Umbilical cord (tissue), 1 donor: ENCODE measurements at regions not wholly inside any gene's neighbourhood (a gene's known extent, or its start where the extent isn't known, plus 50 kb on each side); places are given as distances from the start of the nearest gene placed in this dataset.
A peak's percentile ranks its signal among the peaks of the same experiment; 100 is the strongest.

Experiments
- DNase-seq: peaks from one replicate; pipeline ENCODE4 v3.0.0-alpha.2; 2015; ENCODE audit warnings: low spot score

DNA sequence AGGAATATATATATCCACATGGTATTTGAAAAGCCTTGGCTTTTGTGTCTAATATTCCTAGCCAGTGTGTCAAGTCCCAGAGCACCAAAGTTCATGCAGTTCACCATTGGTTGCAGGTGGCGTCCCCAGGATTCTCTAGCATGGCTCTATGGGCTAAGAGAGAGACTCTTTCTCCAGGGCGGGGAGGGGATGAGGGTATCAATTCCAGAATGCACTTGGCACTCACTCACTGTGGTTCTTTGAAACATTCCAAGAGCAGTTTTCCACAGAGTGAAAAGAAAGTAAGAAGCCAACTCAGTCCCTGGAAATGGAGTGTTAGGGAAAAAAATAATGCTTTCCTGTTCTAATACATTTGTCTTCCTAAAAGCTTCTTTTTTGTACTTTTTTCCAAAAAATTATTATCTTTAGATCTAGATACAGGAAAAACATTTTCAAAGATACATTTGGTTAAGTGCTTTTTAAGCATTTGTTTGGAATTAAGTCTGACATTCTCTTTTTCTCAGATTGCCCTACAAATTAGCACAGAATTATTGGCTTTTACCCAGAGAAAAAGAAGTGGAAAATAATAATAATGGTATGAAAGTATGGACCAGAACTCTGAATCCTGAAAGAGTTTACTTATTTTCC, 239.9 kb downstream of the PAX3 start:
- no peak for DNase-seq

DNA sequence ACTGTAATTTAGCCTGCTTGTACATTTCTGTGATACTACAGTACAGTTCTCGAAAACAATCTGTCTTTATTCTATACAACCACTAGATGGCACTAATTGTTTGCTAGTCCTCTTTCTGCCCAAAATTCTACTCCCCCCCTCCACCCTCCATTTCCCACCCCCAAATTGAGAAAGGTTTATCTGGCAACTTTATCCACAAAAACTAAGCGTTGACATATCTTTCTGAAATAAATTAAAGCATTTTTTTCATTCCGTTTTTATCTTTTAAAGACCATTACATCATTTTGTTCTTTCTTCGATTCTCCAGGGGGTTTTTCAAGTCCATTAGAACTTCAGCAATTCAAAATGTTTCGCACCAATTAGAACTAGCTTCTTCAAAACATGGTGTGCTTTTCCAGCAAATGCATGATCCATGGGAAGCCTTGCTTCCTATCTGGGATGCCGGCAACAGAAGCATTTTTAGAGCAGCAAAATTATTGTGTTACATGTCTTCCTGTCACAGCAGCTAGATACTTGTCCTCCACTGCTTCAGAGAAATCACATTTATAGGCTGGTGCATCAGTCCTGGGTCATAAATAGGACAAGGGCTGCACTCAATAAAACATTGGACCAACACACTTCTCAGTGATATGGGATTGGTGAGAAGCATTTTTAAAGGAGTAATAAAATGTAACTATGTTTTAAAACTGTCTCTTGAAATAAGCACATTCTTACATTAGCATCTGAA, 241.3 kb downstream of the PAX3 start:
- DNase-seq, result no peak

DNA sequence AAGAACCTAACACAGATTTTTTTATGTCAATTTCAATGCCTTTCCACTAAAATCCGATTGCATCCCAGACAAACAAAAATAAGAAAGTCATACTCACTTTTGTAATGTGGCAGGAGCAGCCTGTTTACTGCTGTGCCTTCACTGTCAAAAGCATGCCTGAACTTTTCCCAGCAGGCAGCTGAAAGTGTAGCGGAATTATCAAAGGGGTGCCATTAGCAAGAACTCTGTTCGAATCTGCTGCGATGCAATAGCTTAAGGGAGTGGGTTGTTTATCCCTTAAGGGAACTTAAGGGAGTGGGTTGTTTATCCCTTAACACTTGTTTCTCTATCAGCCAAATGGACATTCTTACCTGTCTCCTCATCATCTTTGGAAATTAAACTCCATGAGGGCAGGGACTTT, 243.5 kb downstream of the PAX3 start:
- DNase-seq, result no peak

DNA sequence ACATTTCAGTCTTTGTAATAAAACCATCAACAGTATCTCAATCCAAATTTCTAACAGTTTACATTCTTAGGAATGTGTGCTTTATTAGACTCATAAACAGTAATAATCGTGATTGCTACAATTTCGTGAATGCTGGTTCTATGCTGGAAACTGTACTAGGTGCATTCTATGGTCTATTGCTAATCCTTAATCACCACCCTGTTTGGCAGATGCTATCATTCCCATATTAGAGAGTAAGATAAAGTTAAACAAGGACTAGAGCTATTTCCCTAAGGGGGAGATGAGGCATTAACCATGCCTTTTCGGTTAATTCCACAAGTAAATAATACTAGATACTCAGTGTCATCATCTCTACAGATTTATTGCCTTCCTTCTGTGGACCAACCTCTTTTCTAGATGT, 244.0 kb downstream of the PAX3 start:
- no peak for DNase-seq

DNA sequence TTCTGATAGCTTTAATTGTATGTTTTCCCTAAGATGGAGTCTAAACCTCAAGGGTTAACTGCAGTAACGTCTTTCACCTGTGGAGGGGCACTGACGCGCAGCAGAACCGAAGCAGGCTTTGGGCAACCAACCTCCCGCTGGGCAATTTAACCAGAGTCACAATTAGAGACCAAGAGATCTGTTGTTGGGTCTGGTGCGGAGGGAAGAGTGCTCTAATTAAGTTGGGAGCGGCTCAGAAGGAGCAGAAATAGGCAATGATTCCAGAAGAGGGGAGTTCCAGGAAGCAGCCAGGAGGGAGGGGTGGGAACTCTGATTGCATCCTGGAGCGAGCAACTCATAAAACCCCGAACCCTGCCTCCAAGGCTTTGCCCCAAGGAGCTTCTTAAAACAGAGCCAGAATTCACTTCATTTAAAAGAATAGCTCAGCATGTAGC, 245.8 kb downstream of the PAX3 start:
- no peak for DNase-seq

DNA sequence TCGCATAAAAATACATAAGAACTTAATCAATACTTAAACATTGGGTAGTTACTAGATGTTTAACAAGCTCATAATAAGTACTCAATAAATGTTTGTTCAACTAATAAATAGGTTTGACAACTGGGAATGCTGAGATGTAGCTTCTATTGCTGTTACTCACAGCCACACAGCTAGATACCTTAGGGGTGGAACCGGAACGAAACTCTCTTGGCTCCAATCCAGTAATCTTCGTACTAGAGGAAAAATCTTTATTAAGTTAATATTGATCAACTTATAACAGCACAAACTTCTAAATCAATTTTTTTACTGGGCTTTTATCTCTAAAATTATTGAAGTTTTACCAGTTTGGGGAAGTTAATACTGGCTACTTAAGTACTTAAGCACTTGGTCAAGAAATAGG, 247.8 kb downstream of the PAX3 start:
- DNase-seq, result no peak

DNA sequence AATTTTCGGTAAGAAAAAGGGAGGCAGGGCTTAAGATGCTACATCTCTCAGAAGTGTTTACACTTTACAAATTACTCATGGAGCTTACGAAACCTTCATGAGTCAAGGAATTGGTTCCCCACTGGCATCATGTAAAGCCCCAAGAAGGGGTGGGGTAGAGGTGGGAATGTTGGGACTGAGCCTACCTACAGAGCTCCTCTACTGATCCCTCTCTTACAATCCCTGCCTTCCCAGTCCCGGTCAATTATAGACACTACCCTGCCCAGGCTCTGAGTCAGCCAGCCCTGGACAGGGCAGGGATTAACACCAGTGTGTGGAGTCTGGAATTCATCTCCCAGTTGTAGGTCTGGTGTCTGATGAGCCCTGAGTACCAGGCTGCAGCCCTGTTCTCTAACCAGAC, 248.9 kb downstream of the PAX3 start:
- no peak for DNase-seq

DNA sequence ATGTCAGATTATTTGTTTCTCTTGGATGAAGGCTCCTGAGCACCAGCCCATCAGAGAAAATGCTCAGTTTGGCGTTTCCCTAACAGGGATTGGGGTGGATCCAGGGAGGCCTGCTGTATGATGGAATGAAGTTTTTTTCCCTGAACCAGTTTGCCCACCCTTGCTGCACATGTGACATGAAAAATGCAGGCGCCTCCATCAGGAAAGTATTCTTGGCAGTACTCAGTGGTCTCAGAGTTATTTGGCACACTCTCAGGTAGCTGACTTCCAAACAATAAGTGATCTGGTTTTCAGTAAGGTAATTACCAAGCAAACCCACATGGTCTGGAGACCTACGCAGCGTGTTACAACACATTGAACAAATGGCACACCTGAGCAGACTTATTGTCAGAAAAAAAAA, 254.9 kb downstream of the PAX3 start:
- no peak for DNase-seq

DNA sequence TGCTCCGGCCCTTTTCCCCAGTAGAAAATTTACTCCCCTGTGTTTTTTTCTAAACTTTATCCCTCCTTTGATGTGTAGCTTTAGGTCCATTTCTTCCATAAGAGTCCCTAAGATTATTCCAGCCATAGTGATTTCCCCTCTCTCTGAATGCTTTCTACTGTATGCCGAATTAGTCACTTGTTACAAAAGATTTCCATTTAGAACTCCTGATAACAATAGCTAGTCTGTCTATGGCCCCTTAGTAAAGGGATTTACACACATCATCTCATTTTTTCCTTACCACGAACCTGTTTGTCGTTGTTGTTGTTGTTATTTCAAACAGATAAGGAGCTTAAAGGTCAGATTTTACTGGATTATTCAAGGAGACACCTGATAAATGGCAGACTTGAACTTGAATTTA, 256.1 kb downstream of the PAX3 start:
- DNase-seq, result no peak

DNA sequence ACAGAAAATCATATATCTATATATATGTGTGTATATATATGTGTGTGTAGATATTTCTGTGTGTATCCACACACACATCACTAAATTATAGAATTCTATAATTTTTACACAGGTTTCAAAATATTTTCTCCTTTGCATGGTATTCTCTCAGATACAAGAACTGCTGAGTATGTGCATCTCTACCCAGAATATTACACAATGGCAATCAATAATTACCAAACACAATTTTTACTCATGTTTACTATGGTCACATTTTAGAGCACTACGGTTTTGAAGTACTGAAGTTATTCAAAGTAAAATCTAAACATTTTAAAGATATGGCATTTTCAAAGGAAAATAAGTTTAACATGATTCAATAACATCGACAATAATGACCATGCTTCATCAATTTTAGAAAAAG, 258.5 kb downstream of the PAX3 start:
- no peak for DNase-seq

DNA sequence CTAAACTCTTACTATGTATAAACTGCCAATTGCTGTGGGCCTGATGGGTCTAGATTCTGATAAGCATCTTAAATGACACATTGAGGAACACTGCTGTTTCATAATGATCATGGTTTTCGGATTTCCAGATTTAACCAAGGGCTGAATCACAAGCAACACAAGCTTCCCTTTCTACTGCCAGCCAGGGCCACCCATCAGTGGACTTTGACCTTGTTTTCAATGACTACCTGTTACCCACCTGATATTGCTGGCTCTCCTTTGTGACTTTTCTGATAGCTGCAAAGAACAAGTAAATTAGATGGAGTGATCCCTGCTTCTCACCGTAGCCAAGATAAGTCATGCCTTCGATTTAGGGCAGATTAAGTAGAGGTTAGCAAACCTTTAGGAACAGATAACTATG, 259.0 kb downstream of the PAX3 start:
- DNase-seq, result no peak

DNA sequence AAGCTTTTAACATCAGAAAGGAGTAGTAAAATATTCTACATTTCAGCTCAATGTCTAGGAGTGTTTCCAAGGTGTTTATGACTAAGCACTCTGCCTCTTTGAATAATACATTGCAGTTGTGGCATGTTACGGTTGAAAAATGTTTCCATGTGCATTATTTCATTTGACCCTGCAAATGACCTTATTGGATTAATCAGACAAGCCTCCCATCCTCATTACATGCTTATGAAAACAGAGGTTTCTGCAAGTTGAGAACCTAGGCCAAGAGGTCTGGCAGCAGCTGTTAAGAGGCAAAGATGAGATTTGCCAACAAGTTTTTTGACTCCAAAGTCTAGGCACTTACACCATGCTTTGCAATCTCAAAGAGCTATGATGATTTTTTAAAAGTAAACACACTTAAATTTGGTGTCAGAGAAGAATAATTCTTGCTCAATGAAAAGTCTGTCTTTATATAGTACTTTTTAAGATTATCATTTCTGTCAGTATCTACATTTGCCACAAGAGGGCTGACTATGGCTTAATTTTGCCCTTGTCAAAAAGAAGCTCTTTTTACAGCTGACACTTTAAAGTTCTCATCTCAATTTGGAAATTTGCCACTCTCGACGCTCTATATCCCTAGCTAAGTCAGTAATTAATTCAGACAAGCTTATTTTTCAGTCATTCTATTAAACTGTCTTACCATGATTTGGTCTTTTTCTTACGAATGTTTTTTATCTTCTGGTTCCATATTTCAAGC, 260.6 kb downstream of the PAX3 start:
- no peak for DNase-seq

DNA sequence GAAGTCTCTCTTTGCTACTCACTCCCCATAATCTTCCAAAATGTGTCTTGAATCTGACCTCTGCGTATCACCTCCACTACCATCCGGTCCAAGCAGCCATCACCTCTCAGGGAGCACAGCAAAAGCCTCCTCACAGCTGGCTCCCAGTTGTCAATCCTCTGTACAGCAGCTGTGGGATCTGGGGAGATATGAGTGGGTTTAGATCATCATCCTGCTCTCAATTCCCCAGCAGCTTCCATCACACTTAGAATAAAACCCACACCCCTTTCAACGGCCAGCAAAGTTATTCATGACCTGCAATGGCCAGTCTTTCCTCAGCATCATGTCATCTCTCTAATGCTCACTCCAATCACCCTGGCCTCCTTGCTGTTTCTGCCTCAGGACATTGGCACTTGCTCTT, 261.6 kb downstream of the PAX3 start:
- DNase-seq, result no peak

DNA sequence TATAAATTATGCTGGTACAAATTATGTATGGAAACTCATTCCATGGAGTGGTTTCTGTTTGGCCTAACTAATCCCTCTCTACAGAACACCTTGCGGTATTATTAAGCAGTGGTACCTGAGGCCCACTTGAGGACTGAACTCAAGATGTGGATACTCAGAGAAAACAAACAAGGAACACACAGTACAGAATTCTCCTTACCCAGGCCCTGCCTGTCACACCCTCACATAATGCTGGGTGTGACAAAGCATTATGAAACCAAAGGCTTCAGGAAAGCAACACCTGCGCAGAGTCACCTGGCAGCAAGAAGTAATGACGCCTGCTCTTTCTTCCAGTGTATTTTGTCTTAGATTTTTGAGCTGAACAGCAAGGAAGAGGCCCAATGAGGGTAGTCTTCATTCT, 264.7 kb downstream of the PAX3 start:
- DNase-seq, result no peak

DNA sequence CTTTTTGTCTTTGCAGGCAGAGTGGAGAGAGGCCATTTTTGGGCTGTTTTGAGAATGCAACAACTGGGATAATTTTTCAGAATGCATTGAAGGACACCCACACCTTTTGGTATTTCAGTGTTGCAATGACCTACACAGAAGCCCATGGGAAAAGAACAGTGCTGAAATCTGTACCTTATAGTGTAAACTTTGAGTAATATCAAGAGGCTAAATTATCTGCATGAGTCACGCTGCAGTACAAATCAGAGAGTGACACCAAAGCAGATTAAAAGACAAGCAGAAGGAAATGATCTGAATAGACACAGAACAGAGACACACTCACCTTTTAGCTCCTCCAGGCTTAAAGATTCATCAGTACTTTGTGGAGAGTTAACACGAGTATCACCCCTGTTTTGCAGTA, 265.3 kb downstream of the PAX3 start:
- no peak for DNase-seq

DNA sequence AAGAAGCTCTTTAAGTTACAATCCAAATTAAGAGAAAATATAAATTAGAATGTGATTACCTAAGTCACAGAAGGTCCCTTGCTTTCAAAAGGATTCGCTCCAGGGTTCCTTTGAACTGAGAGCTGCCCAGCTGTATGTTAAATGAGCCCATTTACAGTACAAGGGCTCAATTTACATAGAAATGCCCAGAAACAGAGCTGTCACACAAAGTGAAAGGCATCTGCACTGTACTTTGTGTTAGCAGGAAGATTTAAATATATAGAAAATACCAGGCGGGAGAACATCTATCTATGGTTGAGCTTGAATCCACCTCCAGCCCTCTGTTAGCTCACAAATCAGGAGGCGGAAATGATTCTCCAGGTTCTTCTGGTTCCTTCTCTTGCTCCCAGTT, 272.9 kb downstream of the PAX3 start:
- no peak for DNase-seq

DNA sequence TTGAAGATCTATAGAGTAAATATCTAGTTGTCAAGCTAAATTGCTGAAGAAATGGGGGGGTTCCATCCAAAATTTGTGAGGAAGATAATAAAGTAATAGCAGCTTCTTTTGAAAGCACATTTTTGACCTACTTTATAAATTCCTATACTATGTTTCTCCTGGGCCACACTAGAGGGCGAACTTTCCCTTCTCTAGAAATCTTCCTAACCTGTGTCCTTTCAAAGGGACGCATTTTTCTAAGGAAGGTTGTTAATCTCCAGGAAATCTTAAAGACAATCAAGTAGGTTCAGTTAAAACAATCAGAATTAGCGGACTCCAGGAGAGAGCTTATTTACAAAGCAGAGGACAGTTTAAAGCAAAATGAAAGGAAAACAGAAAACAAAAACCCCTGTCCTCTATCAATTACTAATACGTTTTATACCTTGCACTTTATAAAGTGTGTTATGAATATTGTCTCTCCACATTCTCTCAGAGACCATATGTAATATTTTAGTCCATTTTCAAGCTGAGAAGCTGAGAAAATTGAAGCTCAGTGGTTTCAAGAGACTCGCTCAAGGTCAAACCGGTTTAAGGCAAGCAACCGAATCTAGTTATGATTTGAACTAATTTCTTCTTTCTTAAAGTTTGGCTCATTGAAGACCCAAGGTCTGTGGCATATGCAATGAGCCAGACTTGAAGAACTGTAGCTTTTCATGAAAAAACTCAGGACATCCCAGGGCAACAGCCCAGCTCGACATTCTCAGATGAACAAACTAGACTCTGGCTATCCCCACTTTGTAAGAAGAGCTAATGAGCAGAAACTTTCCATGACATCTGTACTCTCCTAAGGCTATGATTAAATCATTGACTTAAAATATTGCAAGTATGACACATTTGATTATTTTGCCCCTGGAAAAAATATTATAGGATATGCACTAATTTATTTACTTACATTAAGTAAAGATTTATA, 273.6 kb downstream of the PAX3 start:
- DNase-seq, result peak; percentile 30

DNA sequence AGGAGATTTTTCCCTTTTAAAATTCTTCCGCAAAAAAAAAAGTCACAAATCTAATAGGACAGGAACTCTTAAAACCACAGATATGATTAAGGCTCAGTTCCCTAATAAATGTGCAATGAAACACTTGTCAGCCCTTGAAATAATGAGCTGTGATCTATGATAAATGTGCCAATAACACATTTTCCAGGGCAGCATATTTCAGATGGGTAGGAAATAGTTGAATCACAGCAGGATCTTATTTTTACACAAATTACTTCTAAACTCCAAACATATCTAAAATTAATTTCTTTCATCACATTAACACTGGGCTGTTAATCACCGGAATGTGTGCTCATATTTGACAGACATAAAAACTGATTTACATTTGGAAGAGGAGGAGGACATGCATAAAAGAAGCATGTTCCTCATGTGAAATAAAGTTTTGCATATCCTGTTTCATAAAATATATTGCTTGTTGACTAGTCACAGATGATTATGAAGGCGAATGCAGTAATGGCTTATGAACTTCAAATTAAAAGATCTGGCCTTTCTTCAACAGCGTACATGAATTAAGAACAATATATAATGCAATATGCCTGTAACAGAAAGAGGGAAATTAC, 281.4 kb downstream of the PAX3 start:
- no peak for DNase-seq

DNA sequence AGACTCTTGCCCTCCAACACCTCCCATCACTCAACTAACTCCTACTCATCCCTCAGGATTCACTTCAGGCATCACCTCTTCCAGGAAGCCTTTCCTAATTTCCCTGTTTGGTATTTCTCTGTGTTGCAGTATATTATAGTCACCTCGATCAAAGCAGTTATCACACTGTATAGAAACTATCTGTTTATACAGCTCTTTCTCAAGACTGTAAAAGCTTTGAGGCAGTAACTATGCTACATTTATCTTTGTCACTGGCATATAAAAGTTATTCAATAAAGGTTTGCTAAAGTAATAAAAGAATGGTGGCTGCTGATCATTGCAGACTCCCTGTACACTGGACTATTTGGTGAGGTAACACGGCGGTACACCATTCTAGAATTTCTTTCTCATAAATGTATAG, 284.9 kb downstream of the PAX3 start:
- DNase-seq, result no peak

DNA sequence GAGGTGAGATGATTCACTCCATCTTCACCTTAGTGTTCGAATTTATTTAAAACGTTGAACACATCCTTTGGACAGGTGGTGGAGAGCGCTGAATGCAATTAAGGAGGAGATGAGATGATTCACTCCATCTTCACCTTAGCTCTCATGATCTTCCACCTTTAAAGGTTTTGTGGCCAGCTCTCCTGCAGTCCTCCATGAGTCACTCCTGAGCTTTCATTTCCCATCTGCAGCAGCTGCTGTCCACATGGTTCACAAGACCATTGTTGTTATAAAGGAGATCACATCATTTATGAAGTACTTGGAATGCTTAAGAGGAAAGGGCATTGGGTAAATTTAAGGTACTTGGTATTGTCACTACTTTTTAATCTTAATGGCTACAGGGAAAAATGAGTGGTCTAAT, 298.5 kb downstream of the PAX3 start:
- DNase-seq, result no peak

DNA sequence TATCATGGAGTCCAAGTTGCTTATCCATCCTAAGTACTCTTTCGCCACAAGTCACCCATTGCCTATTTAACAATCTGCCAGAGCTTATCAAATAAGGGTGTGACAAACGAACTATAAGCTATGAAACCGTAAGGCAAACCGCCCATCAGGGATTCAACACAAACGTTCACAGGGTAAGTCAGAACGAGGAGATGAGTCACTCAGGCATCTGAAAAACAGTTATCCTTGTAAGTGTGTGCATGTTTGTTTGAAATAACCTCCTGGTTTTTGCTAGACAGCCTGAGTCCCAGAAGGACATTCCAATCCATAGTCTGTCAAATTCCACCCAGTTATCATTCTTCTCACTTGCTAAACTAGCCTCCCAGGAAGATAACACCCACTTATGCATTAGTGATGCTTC, 299.1 kb downstream of the PAX3 start:
- peak; percentile 38 for DNase-seq

DNA sequence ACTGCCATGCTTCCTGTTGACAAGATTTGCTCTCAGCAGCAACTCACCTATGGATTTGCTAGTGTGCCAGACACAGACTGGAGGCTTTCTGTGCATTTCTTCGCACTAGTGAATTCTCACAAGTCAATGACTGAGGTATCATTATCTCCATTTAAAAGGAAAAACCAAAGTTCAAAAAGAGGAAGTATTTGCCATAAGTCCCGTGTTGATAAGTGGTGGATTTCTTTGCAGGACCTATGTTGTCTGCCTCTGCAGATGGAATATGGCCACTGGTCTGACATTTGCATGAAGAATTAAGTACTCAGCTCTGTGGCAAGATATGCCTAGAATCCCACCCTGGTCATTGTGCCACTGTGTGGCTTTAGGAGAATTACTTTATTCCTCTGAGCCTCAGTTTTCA, 299.6 kb downstream of the PAX3 start:
- no peak for DNase-seq
